ENCODE measurements at regions not wholly inside any gene's neighbourhood (a gene's known extent, or its start where the extent isn't known, plus 50 kb on each side); places are given as distances from the start of the nearest gene placed in this dataset.

- WGBS (ENCODE audit: low lambda C conversion rate), result 62% methylated on average over 1 of the region's 1 CpG
- DNase-seq, result no peak
- H4K20me1 ChIP-seq (ENCODE audit: insufficient read depth), result no peaks in the 10 kb centered on the region
- no peaks in the 10 kb centered on the region for H3K36me3 ChIP-seq (replicated peaks in 1 of 2; ENCODE audit: control insufficient read depth in 1 of 2, insufficient read depth in 2 of 2, low read length in 1 of 2)
- ChIA-PET CTCF (interaction anchor here (1.2 kb wide), 1 partner anchor 14 kb away, joined by 3 read pairs; no protein-coding TSS in a partner anchor), POLR2A (no interaction called here)
- no peak overlapping the region for H3K4me3 ChIP-seq (ENCODE audit: low read depth in 2 of 2, low read length in 1 of 2)
- no peaks in the 10 kb centered on the region for H3K4me1 ChIP-seq (ENCODE audit: control insufficient read depth in 1 of 2, insufficient read depth in 2 of 2, low read depth in 1 of 2, low read length in 1 of 2)
- H3K27me3 ChIP-seq (ENCODE audit: insufficient read depth), result no peaks in the 10 kb centered on the region
- no peak overlapping the region for H3K9ac ChIP-seq
- H3F3A ChIP-seq (replicated peaks; ENCODE audit: insufficient read depth), result no peaks in the 10 kb centered on the region
- no peak overlapping the region for H3K4me2 ChIP-seq
- no peaks in the 10 kb centered on the region for H3K9me3 ChIP-seq
- H3K27ac ChIP-seq (ENCODE audit: low read depth in 2 of 2, low read length in 1 of 2), result no peak overlapping the region
- H3K79me2 ChIP-seq (ENCODE audit: insufficient read depth), result no peaks in the 10 kb centered on the region
- H3K9me2 ChIP-seq, result no peaks in the 10 kb centered on the region
- no peak overlapping the region for H2AFZ ChIP-seq (ENCODE audit: low read depth)
- TF ChIP-seq RCOR1 (IDR thresholded peaks at IDR 0.05; ENCODE audit: low read length), result no peak
- TF ChIP-seq IRF3 (IDR thresholded peaks at IDR 0.05; ENCODE audit: low read depth, low read length), result no peak
- no peak for TF ChIP-seq NRF1 (IDR thresholded peaks at IDR 0.05; ENCODE audit: low read depth, low read length)
- TF ChIP-seq USF2 (IDR thresholded peaks at IDR 0.05; ENCODE audit: borderline replicate concordance, low read depth, low read length), result no peak
- no peak for TF ChIP-seq REST (IDR thresholded peaks at IDR 0.05; ENCODE audit: low read depth, low read length)
- TF ChIP-seq SMC3 (IDR thresholded peaks at IDR 0.05; ENCODE audit: low read depth, low read length), result no peak
- TF ChIP-seq ZBTB33 (IDR thresholded peaks at IDR 0.05; ENCODE audit: borderline replicate concordance, low read depth), result no peak
- TF ChIP-seq MEF2A (IDR thresholded peaks at IDR 0.05; ENCODE audit: borderline replicate concordance, low read depth), result no peak
- TF ChIP-seq FOXM1 (IDR thresholded peaks at IDR 0.05; ENCODE audit: low read depth), result no peak
- TF ChIP-seq TAF1 (IDR thresholded peaks at IDR 0.05; ENCODE audit: borderline replicate concordance, low read depth, low read length), result no peak
- no peak for TF ChIP-seq PBX3 (IDR thresholded peaks at IDR 0.05)
- TF ChIP-seq EP300 (IDR thresholded peaks at IDR 0.05; ENCODE audit: borderline replicate concordance in 1 of 2, low read depth in 1 of 2, low read length in 1 of 2), result no peak
- TF ChIP-seq EZH2phosphoT487 (IDR thresholded peaks at IDR 0.05; ENCODE audit: borderline replicate concordance, low read depth), result no peak
- no peak for TF ChIP-seq GATA2 (CRISPR knock-in tag; IDR thresholded peaks at IDR 0.05)
- TF ChIP-seq RAD21 (IDR thresholded peaks at IDR 0.05; ENCODE audit: low read length), result no peak
- no peak for TF ChIP-seq GABPA (IDR thresholded peaks at IDR 0.05; ENCODE audit: low read depth)
These were observed 262.7 kb upstream of the MAD2L1 start for GRCh38 chr4:120329386-120329785.
